GM13977 (cell line): ENCODE measurements at regions not wholly inside any gene's neighbourhood (a gene's known extent, or its start where the extent isn't known, plus 50 kb on each side); places are given as distances from the start of the nearest gene placed in this dataset.

Experiments
- DNase-seq: peaks from one replicate; pipeline ENCODE4 v3.0.0; 2012; ENCODE audit warnings: low spot score
- in situ Hi-C: fragments of 300-500 bp; cut with MboI; formaldehyde crosslinking; loops from one replicate; pipeline ENCODE4 v1.12.0; 2022; ENCODE audit warnings: low sequenced_read_pairs, low pct_unique_long_range_greater_than_20kb, mixed read lengths, inconsistent platforms; ENCODE audit not compliant: unreplicated experiment
- TF ChIP-seq, protein P1 (sequence below): IDR thresholded peaks from 2 replicates; pipeline ENCODE4 v1.5.1; 2012; ENCODE audit warnings: mild to moderate bottlenecking, control low read depth; ENCODE audit not compliant: insufficient read depth; ENCODE audit errors: extremely low read depth, missing control alignments

DNA sequence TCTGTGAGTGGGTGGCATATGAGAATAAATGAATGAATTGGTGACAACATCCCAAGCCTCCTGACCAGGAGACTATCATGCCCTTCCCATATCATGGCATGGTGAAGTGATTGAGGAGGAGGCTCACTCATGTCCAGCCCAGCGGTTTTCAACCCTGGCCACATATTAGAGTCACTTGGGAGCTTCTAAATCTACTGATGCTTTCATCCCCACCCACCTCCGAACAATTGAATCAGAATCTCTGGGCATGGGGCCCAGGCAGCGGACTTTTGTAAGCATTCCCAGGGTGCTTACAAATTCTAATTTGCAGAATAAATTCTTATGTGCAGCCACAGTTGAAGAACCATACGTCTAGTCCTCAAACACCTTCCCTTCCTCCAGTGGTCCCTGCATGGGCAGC lies 81.7 kb upstream of the SEC11C start:
- TF ChIP-seq, protein P1, sequence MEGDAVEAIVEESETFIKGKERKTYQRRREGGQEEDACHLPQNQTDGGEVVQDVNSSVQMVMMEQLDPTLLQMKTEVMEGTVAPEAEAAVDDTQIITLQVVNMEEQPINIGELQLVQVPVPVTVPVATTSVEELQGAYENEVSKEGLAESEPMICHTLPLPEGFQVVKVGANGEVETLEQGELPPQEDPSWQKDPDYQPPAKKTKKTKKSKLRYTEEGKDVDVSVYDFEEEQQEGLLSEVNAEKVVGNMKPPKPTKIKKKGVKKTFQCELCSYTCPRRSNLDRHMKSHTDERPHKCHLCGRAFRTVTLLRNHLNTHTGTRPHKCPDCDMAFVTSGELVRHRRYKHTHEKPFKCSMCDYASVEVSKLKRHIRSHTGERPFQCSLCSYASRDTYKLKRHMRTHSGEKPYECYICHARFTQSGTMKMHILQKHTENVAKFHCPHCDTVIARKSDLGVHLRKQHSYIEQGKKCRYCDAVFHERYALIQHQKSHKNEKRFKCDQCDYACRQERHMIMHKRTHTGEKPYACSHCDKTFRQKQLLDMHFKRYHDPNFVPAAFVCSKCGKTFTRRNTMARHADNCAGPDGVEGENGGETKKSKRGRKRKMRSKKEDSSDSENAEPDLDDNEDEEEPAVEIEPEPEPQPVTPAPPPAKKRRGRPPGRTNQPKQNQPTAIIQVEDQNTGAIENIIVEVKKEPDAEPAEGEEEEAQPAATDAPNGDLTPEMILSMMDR, result no peak
- in situ Hi-C loops, result loop anchor here (25.0 kb wide), 1 partner anchor 521 kb away; no protein-coding TSS in a partner anchor
- no peak for DNase-seq

- in situ Hi-C loops, result loop anchor here (25.0 kb wide), 1 partner anchor 522 kb away; no protein-coding TSS in a partner anchor
- no peak for DNase-seq
- TF ChIP-seq, protein P1, result no peak
Observed at GRCh38 chr18:59059140-59059539, 80.5 kb upstream of the SEC11C start.

DNA sequence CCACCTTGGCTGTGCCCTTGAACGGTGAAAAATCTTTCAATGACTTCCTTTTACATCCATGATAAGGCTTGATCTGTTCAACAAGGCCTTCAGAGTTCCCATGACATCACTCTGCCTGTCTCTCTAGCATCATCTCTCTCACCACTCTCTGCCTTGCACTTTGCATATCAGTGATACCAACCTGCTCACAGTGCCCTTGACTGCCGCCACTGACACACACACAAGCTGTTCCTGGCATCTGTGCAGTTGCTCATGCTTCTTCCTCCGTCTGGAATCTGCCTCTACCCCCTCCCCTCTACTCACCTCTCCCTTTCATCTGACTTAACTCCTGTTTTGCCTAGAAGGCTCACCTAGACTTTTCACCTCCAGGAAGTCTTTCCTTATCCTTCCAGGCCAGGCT lies 79.1 kb upstream of the SEC11C start:
- in situ Hi-C loops, result loop anchor here (5.0 to 25.0 kb wide), 2 partner anchors 283 to 523 kb away; no protein-coding TSS in a partner anchor
- no peak for DNase-seq
- TF ChIP-seq, protein P1, result no peak

DNA sequence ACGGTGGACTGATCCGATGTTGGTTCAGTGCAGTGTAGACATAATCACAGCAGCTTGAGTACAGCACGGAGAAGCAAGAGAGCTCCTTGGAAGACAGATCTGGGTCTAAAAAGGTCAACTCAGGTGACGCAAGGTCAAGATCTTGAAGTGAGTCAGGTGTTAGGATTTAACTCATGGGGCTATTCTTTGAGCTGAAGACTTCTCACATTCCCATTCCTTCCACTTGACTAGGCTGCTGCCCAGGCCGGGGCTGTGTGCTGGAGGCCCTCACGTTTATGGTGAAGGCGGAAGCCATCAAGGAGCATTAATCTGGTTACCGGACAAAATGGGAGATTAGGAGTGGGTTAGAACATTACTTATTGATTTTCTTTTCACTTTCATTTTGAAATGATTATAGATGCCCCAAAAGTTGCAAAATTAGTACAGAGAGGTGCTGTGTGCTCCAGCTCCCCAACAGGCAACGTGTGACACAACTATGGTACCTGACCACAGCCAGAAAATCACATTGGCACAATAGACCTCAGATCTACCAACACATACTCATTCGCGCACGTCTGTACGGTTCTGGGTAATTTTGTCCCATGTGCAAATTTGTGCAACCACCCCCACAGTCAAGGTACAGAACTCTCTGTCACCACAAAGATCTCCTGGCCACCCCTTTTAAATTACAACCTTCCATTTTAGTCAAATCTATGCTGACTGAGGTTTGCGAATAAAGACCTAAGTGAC lies 77.6 kb upstream of the SEC11C start:
- TF ChIP-seq, protein P1, result no peak
- in situ Hi-C loops, result loop anchor here (5.0 to 25.0 kb wide), 2 partner anchors 285 to 525 kb away; no protein-coding TSS in a partner anchor
- DNase-seq, result no peak

DNA sequence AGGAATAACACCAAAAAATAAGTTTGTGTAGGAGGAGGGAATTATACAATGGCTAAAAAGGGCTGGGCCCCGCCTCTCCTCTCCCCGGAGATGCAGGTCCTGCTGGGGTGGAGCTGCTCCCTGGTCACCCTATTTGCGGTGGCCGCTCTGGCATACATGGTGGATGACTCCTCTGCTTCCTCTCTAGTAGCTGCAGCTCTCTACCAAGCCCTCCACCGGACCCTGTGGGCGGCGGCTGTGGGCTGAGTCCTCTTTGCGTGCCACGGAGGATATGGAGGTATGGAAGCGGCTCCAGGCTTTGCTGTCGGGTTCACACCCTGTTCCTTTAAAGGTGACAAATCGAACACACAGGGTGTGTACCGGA lies 77.1 kb upstream of the SEC11C start:
- TF ChIP-seq, protein P1, result no peak
- in situ Hi-C loops, result loop anchor here (5.0 to 25.0 kb wide), 2 partner anchors 285 to 525 kb away; no protein-coding TSS in a partner anchor
- no peak for DNase-seq

DNA sequence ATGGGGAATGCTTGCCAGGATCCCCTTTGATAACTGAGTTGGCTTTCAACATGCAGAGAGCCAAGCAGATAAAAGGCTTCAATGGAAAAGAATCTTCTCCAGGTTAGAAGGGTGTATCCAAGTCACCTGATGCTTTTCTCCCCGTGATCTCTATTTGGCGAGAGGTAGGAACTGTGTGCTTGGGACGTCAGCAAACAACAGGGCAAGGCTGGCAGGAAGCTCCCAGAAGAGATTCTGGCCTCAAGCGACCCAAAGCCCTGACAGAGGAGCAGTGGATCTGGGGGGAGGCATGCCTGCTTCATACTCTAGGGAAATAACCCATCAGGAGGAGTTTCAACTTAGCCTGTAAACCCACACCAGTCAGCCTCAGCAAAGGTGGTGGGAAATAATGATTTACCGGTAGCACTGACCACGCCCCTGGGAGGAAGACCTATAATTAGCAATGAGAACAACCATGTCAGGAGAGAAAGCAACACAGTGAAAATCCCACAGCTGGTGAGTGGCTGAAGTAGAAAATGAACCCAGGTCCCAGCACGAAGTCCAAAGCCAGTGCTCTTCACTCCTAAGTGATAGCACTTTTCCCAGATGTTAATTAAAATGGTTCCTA lies 76.3 kb upstream of the SEC11C start:
- in situ Hi-C loops, result loop anchor here (5.0 to 25.0 kb wide), 2 partner anchors 286 to 526 kb away; no protein-coding TSS in a partner anchor
- DNase-seq, result no peak
- TF ChIP-seq, protein P1, result no peak
